ENCODE measurements at regions not wholly inside any gene's neighbourhood (a gene's known extent, or its start where the extent isn't known, plus 50 kb on each side); places are given as distances from the start of the nearest gene placed in this dataset.

GRCh38 chr7:136064627-136065237 is 87.6 kb upstream of the MTPN start:
- Histone ChIP-seq H3K27ac (ENCODE audit: low read length) (no peak overlapping the region), H3K9me3 (ENCODE audit: control insufficient read depth, insufficient read depth, low read depth, low read length) (no peaks in the 10 kb centered on the region), H3K27me3 (ENCODE audit: control insufficient read depth, insufficient read depth, low read length) (no peaks in the 10 kb centered on the region), H3K4me1 (ENCODE audit: control insufficient read depth, insufficient read depth, low read length) (no peaks in the 10 kb centered on the region), H3K4me3 (ENCODE audit: low read depth in 2 of 2, low read length in 2 of 2) (no peak overlapping the region), H3K36me3 (ENCODE audit: control insufficient read depth, insufficient read depth, low read length) (no peaks in the 10 kb centered on the region)
- intact Hi-C loops (cut with micrococcal nuclease; ENCODE audit: unreplicated experiment) (no loop called here), in situ Hi-C loops (cut with HindIII; ENCODE audit: low pct_unique_long_range_greater_than_20kb, low sequenced_read_pairs) (no loop called here)
- TF ChIP-seq TCF7L2 (IDR thresholded peaks at IDR 0.05; ENCODE audit: low read depth, low read length) (no peak), SIN3A (IDR thresholded peaks at IDR 0.05; ENCODE audit: borderline replicate concordance, insufficient read depth, low read depth, low read length) (no peak), REST (IDR thresholded peaks at IDR 0.05; ENCODE audit: insufficient read depth in 1 of 2, low read depth in 2 of 2, low read length in 1 of 2) (no peak), CTCF (IDR thresholded peaks at IDR 0.05) (no peak), POLR2AphosphoS5 (IDR thresholded peaks at IDR 0.05; ENCODE audit: low read depth, low read length) (no peak)
- BruUV-seq (replicated peaks) = no TSS peak
- CTCF ChIA-PET = no interaction called here
- ATAC-seq = no peak
- POLR2A ChIA-PET = no interaction called here
- no peak for DNase-seq (ENCODE audit: low read depth, low spot score)

GRCh38 chr7:136064081-136064480 is 86.9 kb upstream of the MTPN start:
- no peaks in the 10 kb centered on the region for H3K9me3 ChIP-seq (ENCODE audit: control insufficient read depth, insufficient read depth, low read depth, low read length)
- intact Hi-C loops (cut with micrococcal nuclease; ENCODE audit: unreplicated experiment) (no loop called here), in situ Hi-C loops (cut with HindIII; ENCODE audit: low pct_unique_long_range_greater_than_20kb, low sequenced_read_pairs) (no loop called here)
- no peak overlapping the region for H3K4me3 ChIP-seq (ENCODE audit: low read depth in 2 of 2, low read length in 2 of 2)
- DNase-seq (ENCODE audit: low read depth, low spot score) (no peak), ATAC-seq (no peak)
- H3K27ac ChIP-seq (ENCODE audit: low read length) = no peak overlapping the region
- no peaks in the 10 kb centered on the region for H3K4me1 ChIP-seq (ENCODE audit: control insufficient read depth, insufficient read depth, low read length)
- POLR2A ChIA-PET = no interaction called here
- no peaks in the 10 kb centered on the region for H3K27me3 ChIP-seq (ENCODE audit: control insufficient read depth, insufficient read depth, low read length)
- no peak for TF ChIP-seq CTCF (IDR thresholded peaks at IDR 0.05)
- no peak for TF ChIP-seq REST (IDR thresholded peaks at IDR 0.05; ENCODE audit: insufficient read depth in 1 of 2, low read depth in 2 of 2, low read length in 1 of 2)
- TF ChIP-seq SIN3A (IDR thresholded peaks at IDR 0.05; ENCODE audit: borderline replicate concordance, insufficient read depth, low read depth, low read length) = no peak
- no peak for TF ChIP-seq POLR2AphosphoS5 (IDR thresholded peaks at IDR 0.05; ENCODE audit: low read depth, low read length)
- TF ChIP-seq TCF7L2 (IDR thresholded peaks at IDR 0.05; ENCODE audit: low read depth, low read length) = no peak
- H3K36me3 ChIP-seq (ENCODE audit: control insufficient read depth, insufficient read depth, low read length) = no peaks in the 10 kb centered on the region
- no TSS peak for BruUV-seq (replicated peaks)
- CTCF ChIA-PET = no interaction called here

Data from Panc1 (cell line).